Superior temporal gyrus (tissue), 1 donor: ENCODE measurements at regions not wholly inside any gene's neighbourhood (a gene's known extent, or its start where the extent isn't known, plus 50 kb on each side); places are given as distances from the start of the nearest gene placed in this dataset.
"Not testable (repeated sequence)": the region's sequence is repeated elsewhere in the genome, so short reads cannot be mapped to it uniquely, and the experiment has no call there.

ENCODE experiments used
- DNase-seq: peaks from one replicate; pipeline ENCODE4 v3.0.0-alpha.2; 2016; ENCODE audit errors: extremely low spot score

- no peak for DNase-seq
These were observed 57.9 kb downstream of the FANCF start for GRCh38 chr11:22567759-22568158.

- DNase-seq = no peak
These were observed 59.3 kb downstream of the FANCF start for GRCh38 chr11:22566293-22566692.

GRCh38 chr11:22561283-22561682, 64.3 kb downstream of the FANCF start:
- DNase-seq = no peak

GRCh38 chr11:22559416-22559815, 66.2 kb downstream of the FANCF start:
- no peak for DNase-seq

- no peak for DNase-seq
These were observed 67.0 kb downstream of the FANCF start for GRCh38 chr11:22558664-22559063.

- DNase-seq = no peak
These were observed 69.2 kb downstream of the FANCF start for GRCh38 chr11:22556381-22556780.

- no peak for DNase-seq
These were observed 69.7 kb downstream of the FANCF start for GRCh38 chr11:22555881-22556280.

GRCh38 chr11:22554221-22554620, 71.4 kb downstream of the FANCF start:
- DNase-seq = no peak

- no peak for DNase-seq
These were observed 72.7 kb downstream of the FANCF start for GRCh38 chr11:22552885-22553284.

GRCh38 chr11:22546746-22547145, 78.9 kb downstream of the FANCF start:
- no peak for DNase-seq

- DNase-seq = no peak
These were observed 82.4 kb downstream of the FANCF start for GRCh38 chr11:22543261-22543660.

GRCh38 chr11:22539821-22540256, 85.8 kb downstream of the FANCF start:
- DNase-seq = peak; percentile 58

GRCh38 chr11:22536071-22536470, 89.6 kb downstream of the FANCF start:
- DNase-seq = no peak

GRCh38 chr11:22528612-22529429, 96.8 kb downstream of the FANCF start:
- DNase-seq = not testable (repeated sequence)

GRCh38 chr11:22522225-22522624, 103.4 kb downstream of the FANCF start:
- no peak for DNase-seq

- no peak for DNase-seq
These were observed 104.4 kb downstream of the FANCF start for GRCh38 chr11:22521226-22521625.

- DNase-seq = no peak
These were observed 105.1 kb downstream of the FANCF start for GRCh38 chr11:22520521-22520920.

GRCh38 chr11:22518344-22518743, 107.3 kb downstream of the FANCF start:
- not testable (repeated sequence) for DNase-seq

- no peak for DNase-seq
These were observed 109.5 kb downstream of the FANCF start for GRCh38 chr11:22516111-22516510.

GRCh38 chr11:22512457-22512856, 113.2 kb downstream of the FANCF start:
- DNase-seq = no peak

- DNase-seq = no peak
These were observed 114.9 kb downstream of the FANCF start for GRCh38 chr11:22510741-22511140.

GRCh38 chr11:22510010-22510409, 115.6 kb downstream of the FANCF start:
- no peak for DNase-seq

- no peak for DNase-seq
These were observed 117.0 kb downstream of the FANCF start for GRCh38 chr11:22508665-22509064.

- DNase-seq = no peak
These were observed 128.1 kb downstream of the FANCF start for GRCh38 chr11:22497474-22497873.
